NCI-H1105 (cell line): ENCODE measurements at regions not wholly inside any gene's neighbourhood (a gene's known extent, or its start where the extent isn't known, plus 50 kb on each side); places are given as distances from the start of the nearest gene placed in this dataset.
"Not testable (repeated sequence)": the region's sequence is repeated elsewhere in the genome, so short reads cannot be mapped to it uniquely, and the experiment has no call there.

Source experiments
- DNase-seq: peaks from one replicate; lab custom pipeline; 2025; lab: John Stamatoyannopoulos, UW

GRCh38 chr5:167049043-167049663 is 1242.3 kb upstream of the WWC1 start:
- no peak for DNase-seq

DNA sequence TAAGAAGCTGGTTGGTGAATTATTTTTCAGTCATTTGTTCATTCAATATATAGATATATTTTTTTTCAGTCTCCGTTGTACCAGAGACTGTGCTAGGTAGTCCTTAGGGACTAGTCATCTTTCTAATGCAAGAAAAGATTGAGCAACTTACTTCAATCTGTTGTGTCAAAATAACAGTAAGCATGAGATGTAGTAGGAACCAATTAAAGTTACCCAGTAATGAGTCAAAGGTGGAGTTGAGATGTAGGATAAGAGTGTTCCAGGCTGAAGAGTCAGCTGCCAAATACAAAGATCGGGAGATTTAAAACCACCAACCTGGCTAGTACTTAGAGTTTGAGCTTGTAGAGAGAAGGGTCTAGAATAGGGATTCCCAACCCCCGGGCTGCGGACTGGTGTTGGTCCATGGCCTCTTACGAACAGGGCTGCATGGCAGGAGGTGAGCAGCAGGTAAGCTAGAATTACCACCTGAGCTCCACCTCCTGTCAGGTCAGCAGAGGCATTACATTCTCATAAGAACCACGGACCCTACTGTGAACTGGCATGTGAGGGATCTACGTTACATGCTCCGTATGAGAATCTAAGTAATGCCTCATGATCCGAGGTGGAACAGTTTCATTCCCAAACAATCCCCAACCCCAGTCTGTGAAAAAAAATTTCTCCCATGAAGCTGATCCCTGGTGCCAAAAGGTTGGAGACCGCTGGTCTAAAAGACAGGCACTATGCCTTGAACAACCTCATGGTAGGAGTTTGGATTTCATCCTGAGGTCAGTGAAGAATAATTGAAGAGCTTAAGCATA is 1241.5 kb upstream of the WWC1 start:
- no peak for DNase-seq

- DNase-seq = no peak
These were observed 1240.7 kb upstream of the WWC1 start for GRCh38 chr5:167050568-167051401.

- no peak for DNase-seq
These were observed 1240.1 kb upstream of the WWC1 start for GRCh38 chr5:167051402-167051768.

DNA sequence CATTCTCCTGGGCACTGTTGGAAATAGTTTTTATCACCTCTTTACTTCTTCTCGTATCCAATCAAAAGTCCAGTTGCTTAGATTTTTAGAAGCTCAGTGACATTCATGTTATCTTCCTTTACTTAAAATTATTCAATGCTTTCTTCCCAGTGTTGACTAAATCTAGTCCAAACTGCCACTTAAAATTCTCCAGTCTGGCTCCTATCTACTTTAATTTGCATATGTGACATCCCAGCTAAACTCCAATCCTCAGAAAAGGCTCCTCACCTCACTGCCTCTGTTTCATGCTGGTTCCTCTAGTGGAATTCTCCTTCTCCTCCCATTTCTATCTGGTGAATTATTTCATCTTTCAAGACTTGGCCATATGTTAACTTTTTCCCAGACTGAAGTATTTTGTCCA is 1238.7 kb upstream of the WWC1 start:
- no peak for DNase-seq

DNA sequence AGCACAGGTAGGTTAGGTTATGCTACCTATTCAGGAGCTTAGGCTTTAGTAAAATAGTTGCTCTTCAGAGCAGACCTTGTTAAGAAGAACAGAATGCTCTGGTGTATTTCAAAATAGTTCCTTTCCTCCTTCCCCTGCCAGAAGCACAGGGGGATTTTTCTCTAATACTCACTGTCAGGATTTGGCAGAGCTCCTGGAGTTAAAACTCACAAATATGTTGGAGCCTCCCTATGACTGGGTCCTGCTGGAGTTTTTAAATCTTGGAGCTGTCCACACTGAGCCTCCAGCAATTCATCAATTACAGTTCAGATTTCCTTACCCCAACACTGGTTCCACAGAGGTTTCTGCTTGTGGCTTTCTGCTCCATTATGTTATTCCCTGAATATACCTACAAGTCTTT is 1233.8 kb upstream of the WWC1 start:
- DNase-seq = no peak

GRCh38 chr5:167061695-167062094 is 1229.8 kb upstream of the WWC1 start:
- no peak for DNase-seq

DNA sequence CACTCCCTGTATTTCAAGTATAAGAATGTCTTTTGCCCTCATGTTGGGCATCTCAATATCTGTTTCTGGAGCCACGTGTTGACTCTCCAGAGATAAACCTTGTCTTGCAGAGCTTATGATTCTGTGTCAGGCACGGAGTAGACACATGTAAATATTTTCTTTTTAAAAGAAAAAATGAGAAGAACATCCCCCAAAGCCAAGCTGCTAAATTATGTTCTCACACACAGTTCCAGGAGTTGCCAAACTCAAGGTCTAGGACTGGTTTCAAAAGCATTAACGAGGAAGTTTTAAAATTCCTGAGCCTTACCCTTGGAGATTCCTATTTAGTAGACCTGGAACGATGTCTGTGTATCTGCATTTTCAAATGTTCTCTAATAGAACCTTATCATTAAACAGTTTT is 1228.3 kb upstream of the WWC1 start:
- no peak for DNase-seq

- DNase-seq = no peak
These were observed 1227.7 kb upstream of the WWC1 start for GRCh38 chr5:167063788-167064187.

DNA sequence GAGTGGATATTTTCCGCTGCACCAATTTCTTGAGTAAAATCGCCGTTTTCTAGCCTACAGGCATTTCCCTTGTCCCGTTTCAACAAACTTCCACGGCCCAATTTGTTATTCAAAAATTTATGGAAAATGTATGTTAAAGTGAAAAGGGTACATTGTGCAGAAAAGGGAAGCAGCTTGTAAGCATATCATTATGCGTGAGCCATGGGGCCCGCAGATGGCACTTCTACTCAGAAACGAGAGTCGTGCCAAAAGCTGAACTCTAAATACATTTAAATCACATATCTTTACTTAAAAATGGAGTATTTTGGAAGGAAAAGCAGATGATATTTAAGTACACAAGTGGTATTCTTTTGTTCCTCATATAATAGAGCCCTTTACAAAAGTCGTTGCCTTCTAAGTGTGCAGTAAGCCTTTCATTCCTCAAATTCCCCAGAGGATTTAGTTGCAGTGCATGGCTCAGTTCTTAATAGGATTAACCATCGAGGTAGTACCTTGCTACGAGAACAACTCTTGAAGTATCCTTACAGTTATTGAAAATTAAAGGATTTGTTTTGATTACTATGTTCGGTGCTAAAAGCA is 1227.2 kb upstream of the WWC1 start:
- no peak for DNase-seq

DNA sequence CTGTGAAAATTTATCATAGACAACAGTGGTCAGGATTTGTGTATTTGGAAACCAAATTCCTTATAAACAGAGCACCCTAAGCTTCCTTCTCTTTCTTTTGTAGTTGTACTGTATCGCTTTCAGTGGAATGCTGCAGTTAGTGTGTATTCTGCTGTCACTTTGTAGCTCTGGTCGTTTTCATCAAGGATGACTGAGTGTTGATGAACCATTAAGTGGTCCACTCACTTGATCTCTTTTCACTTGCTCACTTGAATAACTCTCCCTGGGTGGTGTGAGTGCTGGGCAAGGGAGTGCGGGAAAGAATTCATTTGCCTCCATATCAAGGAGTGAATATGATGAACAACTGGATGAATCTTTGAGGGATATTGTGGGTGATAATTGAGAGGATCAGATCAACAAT is 1225.7 kb upstream of the WWC1 start:
- DNase-seq = no peak

DNA sequence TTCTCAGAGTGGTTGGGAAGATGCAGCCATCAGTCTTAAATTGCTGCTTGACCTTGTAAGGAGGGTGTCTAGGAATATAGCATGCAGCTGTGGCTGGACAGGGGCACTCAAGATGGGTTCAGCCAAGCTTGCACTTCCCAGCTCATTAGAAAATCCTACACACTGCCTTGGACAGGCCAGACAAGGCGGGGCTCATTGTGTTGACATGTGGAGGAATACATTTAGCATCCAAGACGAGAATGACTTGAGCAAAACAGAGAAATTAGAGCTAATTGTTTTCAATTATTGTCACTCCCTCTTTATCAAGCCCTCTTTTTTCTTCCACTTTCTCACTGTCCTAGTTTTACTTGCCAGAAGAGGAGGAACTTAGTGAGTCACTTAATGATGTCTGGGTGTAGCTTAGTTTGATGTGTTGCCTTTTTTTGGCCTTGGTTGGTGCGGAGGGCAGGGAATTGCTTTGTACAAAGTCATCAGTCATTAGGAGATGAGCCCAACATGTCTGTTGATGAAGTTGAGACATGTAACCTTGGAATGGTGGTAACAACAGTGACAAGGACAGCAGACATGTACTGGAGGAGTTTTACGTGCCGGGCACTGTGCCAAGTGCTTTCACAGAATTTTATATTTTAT is 1219.3 kb upstream of the WWC1 start:
- no peak for DNase-seq

GRCh38 chr5:167081561-167081960 is 1209.9 kb upstream of the WWC1 start:
- DNase-seq = no peak

GRCh38 chr5:167096816-167097215 is 1194.6 kb upstream of the WWC1 start:
- no peak for DNase-seq

DNA sequence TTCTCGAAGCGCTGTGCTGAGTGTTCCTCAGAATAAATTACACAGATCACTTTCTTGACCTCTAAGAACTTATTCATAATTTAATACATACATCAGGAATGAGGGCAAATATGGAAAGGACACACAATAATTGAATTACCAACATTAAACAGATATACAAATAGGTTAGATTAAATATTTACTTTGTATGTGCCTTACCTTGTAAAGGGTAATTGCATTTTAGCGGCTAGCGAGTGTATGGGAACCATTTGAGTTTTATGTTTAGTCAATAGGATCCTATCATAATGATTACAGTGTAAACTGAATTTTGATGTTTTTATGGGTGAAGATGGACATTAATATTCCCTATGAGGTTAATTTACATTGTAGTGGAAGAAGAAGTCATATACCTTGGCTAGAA is 1187.1 kb upstream of the WWC1 start:
- no peak for DNase-seq

DNA sequence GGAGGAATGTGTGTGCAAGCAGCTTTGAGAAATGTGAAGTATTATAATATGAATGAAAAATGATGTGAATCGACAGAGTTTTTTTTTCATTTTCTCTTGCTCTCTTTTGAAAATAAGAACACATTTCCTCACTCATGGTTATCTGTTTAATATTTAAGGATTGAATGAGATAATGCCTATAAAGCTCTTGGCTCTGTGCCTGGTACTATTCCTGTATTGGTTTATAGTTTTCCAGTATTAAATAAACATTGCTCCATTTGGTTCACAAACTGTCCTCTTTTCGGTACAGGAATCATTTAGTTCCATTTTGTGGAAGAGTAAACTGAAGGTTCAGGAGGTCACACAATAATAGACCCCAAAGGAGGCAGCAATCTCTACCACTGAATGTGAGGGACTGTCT is 1185.5 kb upstream of the WWC1 start:
- DNase-seq = no peak

- no peak for DNase-seq
These were observed 1183.8 kb upstream of the WWC1 start for GRCh38 chr5:167107684-167108083.

DNA sequence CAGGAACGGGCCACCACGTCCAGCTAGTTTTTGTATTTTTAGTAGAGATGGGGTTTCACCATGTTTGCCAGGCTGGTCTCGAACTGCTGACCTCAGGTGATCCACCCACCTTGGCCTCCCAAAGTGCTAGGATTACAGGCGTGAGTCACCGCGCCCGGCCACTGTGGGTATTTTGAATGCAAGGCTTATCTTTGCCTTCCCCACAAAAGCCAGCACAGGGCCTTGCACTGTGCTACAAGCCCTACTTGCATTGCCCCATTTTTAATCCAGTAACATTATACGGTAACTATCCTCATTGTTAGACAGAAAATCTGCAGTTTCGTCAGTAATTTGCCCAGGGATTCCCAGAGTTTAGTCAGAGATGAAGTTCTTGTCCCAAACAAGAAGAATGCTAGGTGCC is 1183.2 kb upstream of the WWC1 start:
- not testable (repeated sequence) for DNase-seq

DNA sequence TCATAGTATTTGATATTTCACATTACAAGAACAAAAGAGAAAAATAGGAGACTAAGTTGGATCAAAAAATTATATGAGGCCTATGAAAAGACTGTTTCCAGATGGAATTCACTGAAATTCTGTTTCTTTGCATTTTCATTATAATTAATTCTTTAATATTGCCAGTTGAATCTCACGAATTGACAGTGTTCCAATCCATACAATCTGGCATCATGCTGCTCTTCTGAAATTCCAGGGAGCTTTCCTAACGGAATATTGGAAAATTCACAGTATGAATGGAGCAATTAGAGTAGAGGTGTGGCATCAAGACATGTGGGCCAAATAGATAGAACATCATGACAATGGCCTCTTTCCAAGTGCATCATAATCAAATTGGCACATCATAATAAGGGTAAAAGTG is 1178.9 kb upstream of the WWC1 start:
- DNase-seq = no peak

- no peak for DNase-seq
These were observed 1169.2 kb upstream of the WWC1 start for GRCh38 chr5:167122267-167122666.

- DNase-seq = no peak
These were observed 1168.3 kb upstream of the WWC1 start for GRCh38 chr5:167123126-167123525.

DNA sequence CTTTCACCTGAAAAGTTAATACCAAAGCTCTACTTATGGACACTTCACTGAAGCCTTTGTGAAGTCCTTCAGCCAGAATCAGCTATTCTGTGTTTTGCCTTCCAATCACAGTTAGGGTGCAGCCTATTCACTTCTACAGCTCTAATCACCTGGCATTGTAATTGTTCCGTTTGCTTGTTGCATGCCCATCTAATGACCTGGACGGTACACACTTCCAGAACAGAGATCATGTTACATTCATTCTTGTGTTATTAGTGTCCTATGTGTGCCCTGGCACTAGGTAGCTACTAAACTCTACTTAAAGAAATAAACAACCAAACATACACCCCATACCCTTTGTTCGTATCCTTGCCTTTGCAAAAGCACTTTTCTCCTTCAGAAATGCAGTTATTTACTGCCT is 1162.9 kb upstream of the WWC1 start:
- DNase-seq = no peak
